HG03342 (cell line): ENCODE measurements at regions not wholly inside any gene's neighbourhood (a gene's known extent, or its start where the extent isn't known, plus 50 kb on each side); places are given as distances from the start of the nearest gene placed in this dataset.

Experiments
- ATAC-seq: cut with Tn5 transposase; IDR thresholded peaks from one replicate; pipeline ENCODE4 v1.9.1; 2021; ENCODE audit warnings: mild to moderate bottlenecking, moderate library complexity; ENCODE audit not compliant: unreplicated experiment

DNA sequence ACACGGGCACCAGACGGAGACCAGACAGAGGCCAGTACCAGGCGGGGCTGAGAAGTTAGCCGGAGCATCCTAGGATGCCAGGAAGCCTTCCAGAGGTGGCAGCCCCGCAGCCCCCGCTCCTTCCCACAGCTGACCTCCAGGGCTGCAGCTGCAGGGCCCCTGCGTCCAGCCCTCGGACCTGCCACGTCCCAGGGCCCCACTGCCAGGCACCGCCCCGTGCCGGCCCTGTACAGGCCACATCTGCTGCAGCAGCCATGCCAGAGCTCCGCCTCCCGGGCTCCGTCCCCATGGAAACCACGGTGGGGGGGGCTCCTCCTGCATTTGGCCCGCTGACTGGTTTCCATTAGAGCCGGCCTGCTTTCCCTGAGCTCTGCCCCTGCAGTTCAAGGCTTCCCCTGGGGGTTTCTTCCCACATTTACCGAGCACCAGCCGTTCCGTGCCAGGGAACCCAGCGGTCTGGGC is 62.5 kb upstream of the PPARA start:
- ATAC-seq = no peak

DNA sequence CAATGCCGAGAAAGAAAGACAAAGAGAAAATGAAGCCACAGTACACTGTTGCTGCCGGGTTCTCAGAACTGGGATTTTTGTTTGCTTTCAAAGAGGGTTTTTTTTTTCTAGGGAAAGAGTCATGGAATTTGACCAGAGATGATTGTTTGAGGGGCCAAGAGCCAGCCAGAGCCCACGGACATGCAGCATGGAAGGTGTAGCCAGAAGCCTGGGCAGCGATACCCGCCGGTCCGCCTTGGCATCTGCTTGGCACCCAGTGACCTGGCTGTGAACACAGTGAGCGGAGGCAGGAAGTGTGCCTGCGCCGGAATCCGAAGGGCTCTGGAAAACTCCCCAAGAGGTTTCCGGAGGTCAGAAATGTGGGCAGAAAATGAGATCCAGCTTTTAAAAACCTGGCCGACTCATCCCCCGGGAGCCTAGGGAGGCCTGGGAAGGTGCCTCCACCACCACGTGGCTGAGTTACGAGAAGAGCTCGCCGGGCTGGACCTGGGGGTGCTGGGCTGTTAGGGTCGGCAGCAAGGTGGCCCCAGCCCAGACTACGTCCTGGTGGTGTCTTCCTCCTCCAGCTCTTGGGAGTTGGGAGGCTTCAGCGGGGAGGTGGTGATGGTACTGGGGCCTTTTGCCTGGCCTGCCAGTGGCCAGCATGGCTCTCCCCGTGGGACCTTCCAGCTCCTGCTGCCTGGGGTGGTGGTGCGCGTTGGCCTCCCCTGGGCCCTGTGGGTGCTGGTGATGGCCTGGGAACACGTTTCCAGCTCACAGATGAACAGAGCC is 61.6 kb upstream of the PPARA start:
- no peak for ATAC-seq

GRCh38 chr22:46089426-46090035 is 60.8 kb upstream of the PPARA start:
- ATAC-seq = no peak

GRCh38 chr22:46090036-46090591 is 60.2 kb upstream of the PPARA start:
- ATAC-seq = no peak

- no peak for ATAC-seq
Measured at GRCh38 chr22:46090631-46091201, 59.6 kb upstream of the PPARA start.

DNA sequence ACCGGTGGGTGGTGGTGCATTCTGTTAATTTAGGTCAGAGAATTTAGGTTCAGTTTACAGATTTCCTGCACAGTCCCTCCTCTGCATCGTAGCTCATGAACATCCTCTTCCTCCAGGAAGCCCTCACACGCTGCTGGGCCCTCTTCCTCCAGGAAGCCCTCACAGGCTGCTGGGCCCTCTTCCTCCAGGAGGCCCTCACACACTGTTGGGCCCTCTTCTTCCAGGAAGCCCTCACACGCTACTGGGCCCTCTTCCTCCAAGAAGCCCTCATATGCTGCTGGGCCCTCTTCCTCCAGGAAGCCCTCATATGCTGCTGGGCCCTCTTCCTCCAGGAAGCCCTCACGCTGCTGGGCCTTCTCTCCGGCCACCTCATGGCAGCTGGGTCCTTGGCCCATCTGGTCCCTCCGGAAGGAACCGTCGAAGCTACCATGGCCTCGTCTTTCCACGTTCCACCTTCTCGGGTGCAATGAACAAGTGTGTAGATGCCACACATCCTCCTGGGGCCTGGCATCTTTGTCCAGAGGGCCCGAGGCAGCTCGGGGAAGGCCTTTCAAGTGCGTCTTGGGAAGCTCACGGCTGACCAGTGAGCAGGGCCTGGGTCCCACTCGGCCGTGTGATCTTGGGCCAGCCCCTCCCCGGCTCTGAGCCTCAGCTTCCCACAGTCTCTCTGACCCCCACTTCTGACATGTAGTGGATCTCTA is 58.9 kb upstream of the PPARA start:
- ATAC-seq = no peak

- ATAC-seq = no peak
Measured at GRCh38 chr22:46092011-46092410, 58.3 kb upstream of the PPARA start.

- no peak for ATAC-seq
Measured at GRCh38 chr22:46092670-46093410, 57.5 kb upstream of the PPARA start.

- ATAC-seq = no peak
Measured at GRCh38 chr22:46093796-46094195, 56.5 kb upstream of the PPARA start.

DNA sequence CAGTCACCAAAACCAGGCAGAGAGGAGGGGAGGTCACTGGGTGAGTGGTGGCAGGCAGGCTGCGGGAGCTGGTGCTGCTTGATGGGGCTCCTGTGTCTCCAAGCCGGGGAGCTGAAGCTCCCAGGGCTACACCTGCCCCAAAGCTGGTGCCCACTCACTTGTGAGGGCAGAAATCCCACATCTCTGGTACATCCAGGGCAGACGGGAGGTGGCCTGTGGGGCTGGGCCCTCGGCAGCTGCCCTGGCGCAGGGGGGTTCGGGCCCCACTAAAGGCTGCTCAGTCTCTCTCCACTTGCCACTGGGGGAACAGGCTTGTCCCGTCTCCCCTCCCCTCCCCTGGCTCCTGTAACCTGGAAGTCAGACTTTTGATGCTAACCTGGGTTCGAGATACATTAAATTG is 55.6 kb upstream of the PPARA start:
- ATAC-seq = no peak

GRCh38 chr22:46096051-46096450 is 54.3 kb upstream of the PPARA start:
- no peak for ATAC-seq

DNA sequence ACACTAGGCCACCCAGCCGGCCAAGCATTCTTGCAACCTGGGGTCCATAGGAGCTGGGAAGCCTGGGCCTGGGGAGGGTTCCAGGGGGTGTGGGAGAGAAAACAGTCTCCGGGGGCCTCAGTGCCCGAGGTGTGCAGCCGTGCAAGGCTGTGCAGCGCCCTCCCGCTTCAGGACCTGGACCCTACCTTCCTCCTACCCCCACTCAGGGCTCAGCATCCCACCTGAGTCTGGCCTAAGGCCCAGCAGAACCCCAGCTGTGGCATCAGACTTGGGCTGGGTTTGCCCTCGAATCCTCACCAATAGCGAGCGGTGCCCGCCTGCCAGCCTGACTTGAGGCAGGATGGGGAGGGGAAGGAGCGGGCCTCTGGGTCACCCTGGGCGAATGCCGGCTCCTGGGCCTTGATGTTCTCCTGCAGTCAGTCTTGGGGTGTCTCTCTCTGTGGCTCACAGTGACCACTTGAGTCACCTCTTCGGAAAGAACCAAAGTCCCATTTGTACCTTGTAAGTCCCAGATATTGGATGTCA is 53.6 kb upstream of the PPARA start:
- no peak for ATAC-seq

GRCh38 chr22:46097268-46097900 is 52.9 kb upstream of the PPARA start:
- no peak for ATAC-seq

DNA sequence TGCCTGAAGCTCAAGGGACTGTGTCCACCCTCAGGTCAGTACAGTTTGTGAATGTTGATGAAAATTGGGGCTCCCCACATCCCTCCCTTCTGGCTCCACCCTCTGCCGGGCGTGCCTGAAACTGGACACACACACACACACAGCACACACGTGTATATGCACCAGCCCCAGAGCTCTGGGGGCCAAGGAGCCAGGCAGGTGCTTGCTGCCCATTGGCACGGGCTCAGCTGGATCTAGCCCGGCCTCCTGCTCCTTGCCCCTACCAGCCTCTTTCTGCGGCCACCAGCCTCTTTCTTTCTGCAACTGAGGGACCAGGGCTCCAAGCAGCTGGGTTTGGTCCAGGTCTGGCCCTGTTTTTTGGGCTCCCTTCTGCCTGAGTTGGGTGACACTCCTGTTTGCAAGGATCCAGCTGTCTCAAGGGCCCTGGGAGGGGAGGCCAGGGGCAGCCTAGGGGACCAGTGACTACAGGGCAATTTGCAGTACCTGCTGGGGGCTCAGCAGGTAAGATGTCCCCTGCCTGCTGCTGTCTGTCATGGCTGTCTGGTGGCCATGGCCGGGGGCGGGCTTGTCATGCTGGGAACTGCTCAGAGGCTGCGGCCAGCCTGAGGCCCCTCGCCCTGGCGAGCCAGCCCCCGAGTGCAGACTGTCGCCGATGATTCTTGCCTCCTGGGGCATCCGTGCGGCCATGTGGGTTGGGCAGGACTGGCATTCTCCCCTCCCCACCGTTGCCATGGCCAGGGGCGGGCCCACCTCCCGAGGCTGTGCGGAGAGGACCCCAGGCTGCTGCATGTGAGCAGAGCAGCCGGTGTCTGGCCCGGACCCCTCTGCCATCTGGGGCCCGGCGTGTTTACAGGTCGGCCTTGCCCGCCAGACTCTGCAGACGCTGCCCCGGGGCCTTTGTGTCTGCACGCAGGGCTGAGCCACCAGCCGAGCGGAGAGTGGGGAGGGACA is 51.5 kb upstream of the PPARA start:
- no peak for ATAC-seq

DNA sequence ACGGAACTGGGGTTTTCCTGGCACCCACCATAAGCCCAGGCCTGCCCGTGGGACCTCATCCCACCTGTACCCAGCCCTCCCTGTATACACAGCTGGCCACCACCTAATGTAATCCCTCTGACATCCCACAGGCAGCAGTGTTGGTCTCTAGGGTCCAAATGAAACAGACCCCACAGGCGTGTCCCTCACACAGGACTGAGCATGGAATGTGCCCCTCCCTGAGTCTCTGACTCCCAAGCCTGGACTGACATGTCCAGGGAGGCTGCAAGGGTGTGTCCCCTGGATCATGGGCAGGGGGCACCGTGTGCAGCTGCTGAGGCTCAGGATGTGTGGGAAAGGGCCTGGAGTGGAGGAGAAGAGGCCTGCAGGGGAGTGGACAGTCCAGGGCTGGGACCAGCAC is 50.6 kb upstream of the PPARA start:
- no peak for ATAC-seq

GRCh38 chr22:46100401-46101105 is 49.8 kb upstream of the PPARA start:
- no peak for ATAC-seq
